ENCODE measurements at regions not wholly inside any gene's neighbourhood (a gene's known extent, or its start where the extent isn't known, plus 50 kb on each side); places are given as distances from the start of the nearest gene placed in this dataset.

- TF ChIP-seq EP300 (IDR thresholded peaks at IDR 0.05) = no peak
- TF ChIP-seq CTCF (IDR thresholded peaks at IDR 0.05) = no peak
- TF ChIP-seq POLR2AphosphoS5 (IDR thresholded peaks at IDR 0.05) = no peak
- TF ChIP-seq POLR2A (IDR thresholded peaks at IDR 0.05) = no peak
Observed at GRCh38 chr3:181637056-181637455, 74.7 kb upstream of the SOX2 start.
